GM12891 (cell line): ENCODE measurements at regions not wholly inside any gene's neighbourhood (a gene's known extent, or its start where the extent isn't known, plus 50 kb on each side); places are given as distances from the start of the nearest gene placed in this dataset.

Source experiments
- DNase-seq: peaks from one replicate; pipeline ENCODE4 v3.0.0; 2011; ENCODE audit warnings: low spot score; ENCODE audit not compliant: insufficient read length
- FAIRE-seq: peaks from 2 replicates; lab custom pipeline; 2011; peaks lifted over from hg19 to GRCh38; lab: Jason Lieb, UNC
- PAX5 ChIP-seq: IDR thresholded peaks from 2 replicates; pipeline ENCODE4 v1.6.1; 2011; ENCODE audit warnings: low read length, moderate library complexity, mild to moderate bottlenecking; ENCODE audit not compliant: insufficient read depth, severe bottlenecking
- POLR2A ChIP-seq: IDR thresholded peaks from 2 replicates; pipeline ENCODE4 v1.6.1; 2011; ENCODE audit warnings: low read depth, low read length, control low read depth
- POLR2AphosphoS5 ChIP-seq: IDR thresholded peaks from 2 replicates; pipeline ENCODE4 v1.6.1; 2011; ENCODE audit warnings: low read depth, low read length, control low read depth
- POU2F2 ChIP-seq: IDR thresholded peaks from 2 replicates; pipeline ENCODE4 v1.6.1; 2011; ENCODE audit warnings: low read depth, mild to moderate bottlenecking, control low read depth, low read length, moderate library complexity
- SPI1 ChIP-seq: IDR thresholded peaks from 2 replicates; pipeline ENCODE4 v1.6.1; 2011; ENCODE audit warnings: low read depth, low read length, control low read depth
- TAF1 ChIP-seq: IDR thresholded peaks from 2 replicates; pipeline ENCODE4 v1.6.1; 2011; ENCODE audit warnings: low read depth, low read length, control low read depth

DNA sequence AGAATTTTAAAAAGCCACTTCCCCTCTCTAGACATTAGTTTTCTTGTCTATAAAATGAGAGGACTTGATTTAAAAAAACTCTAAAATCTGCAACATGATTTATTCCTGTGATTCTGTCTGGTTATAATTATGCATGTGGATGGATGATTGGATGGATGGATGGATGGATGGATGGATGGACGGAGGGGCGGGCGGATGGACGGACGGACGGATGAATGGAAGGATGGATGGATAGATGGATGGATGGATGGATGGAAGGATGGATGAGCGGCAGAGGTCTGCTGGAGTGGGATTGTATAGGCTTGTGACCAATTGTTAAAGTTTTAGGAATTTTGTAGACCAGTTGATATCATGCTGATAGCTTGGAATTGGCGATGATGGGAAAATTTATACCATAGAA, 135.2 kb upstream of the TIAM1 start:
- DNase-seq (no peak), FAIRE-seq (no peak)
- no peak for TF ChIP-seq TAF1
- no peak for TF ChIP-seq PAX5
- TF ChIP-seq SPI1: no peak
- no peak for TF ChIP-seq POLR2AphosphoS5
- TF ChIP-seq POU2F2: no peak
- TF ChIP-seq POLR2A: no peak

DNA sequence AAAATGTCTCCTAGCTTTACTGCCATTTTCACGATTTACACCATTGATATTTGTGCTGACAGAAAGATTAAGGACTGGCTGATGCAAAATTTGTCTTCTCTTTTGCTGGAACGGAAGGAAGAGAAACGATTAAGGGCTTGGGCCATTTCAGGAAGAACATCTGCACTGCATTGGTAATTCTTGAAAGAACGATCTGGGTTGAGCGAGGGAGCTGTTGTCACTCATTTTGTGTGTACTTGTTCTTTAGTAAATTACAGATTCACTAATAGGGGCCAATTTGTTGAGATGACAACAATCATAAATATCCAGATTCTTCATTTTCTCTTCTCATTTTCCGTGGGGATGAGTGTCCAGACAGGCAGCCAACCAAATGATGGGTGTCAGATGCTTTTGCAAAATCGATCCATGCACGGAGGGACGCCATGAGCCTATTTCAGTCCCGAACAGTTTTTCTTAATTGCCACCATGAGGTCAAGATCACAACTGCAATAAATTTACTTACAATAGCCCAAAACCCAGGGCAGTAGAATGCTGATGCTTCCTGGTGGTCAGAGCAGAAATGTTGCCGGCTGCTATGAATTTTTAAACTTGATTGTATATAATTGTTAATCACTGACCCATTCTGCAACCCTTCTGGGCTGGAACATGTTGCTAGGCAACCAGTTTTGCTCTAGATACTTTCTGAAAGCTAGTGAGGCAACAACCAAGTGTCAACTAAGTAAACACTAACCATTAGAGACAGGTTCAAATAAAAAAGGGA, 132.4 kb upstream of the TIAM1 start:
- TF ChIP-seq TAF1: no peak
- TF ChIP-seq POLR2A: no peak
- TF ChIP-seq POLR2AphosphoS5: no peak
- TF ChIP-seq SPI1: no peak
- TF ChIP-seq POU2F2: no peak
- TF ChIP-seq PAX5: no peak
- DNase-seq (no peak), FAIRE-seq (no peak)

GRCh38 chr21:31475223-31475622, 131.2 kb upstream of the TIAM1 start:
- FAIRE-seq: no peak
- no peak for DNase-seq
- TF ChIP-seq TAF1 (no peak), SPI1 (no peak), POU2F2 (no peak), POLR2A (no peak), PAX5 (no peak), POLR2AphosphoS5 (no peak)

- DNase-seq (no peak), FAIRE-seq (no peak)
- no peak for TF ChIP-seq SPI1
These were observed 129.8 kb upstream of the TIAM1 start for GRCh38 chr21:31473685-31474345.

DNA sequence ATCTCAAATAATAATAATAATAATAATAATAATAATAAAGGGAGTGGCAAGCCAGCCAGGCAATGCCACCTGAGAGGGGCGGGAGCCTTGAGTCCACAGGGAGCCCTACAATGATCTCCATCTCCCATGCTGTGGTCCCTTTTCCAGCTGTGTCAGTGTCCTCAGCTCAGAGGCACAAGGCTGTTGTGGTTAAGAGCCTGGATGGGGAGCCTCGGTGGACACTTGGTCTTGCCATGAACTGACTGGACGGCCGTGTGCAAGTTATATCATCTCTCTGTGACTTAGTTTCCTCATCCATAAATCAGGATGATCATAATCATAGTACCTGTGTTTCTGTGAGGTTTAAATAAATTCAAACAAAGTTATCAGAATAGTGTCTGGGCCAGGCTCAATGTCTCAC, 127.8 kb upstream of the TIAM1 start:
- TF ChIP-seq POU2F2 (no peak), SPI1 (no peak), TAF1 (no peak)
- FAIRE-seq (no peak), DNase-seq (no peak)

DNA sequence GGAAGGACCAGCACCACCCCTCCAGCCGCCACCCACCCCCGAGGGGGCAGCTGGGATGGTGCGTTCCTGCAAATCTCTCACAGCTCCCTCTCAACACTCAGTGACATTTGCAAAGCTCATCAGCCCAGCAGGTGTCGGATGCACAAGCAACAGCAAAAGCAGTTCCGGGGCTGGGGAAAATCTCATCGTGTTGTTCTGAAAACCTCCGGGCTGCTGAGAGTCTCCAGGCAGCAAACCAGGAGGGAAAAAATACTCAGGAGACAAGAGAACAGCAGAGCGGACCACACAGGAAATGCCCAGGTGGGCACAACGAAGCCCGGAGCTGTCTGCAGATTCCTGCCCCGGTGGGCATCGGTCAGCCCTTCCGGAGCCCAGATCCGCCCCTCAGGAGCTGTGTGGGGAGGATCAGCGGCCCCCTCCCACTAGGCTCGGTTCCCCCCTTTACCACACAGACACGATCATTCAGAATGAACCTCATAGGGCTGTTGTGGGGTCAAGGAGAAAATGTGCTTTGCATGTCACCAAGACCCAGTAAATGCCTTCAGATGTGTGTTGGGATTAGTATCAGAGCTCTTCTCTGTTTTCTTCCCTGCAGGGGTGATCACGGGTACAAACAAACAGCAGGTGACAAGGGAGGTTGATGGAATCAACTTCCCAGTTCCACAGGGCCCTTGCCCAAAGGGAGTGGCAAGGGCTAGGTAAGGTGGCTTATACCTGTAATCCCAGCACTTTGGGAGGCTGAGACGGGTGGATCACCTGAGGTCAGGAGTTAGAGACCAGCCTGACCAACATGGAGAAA, 127.0 kb upstream of the TIAM1 start:
- no peak for FAIRE-seq
- no peak for TF ChIP-seq TAF1
- no peak for TF ChIP-seq PAX5
- no peak for TF ChIP-seq SPI1
- no peak for TF ChIP-seq POU2F2
- TF ChIP-seq POLR2AphosphoS5: no peak
- no peak for TF ChIP-seq POLR2A
- DNase-seq: no peak

GRCh38 chr21:31460980-31461379, 116.9 kb upstream of the TIAM1 start:
- no peak for FAIRE-seq
- DNase-seq: no peak
- no peak for TF ChIP-seq SPI1
- TF ChIP-seq POU2F2: no peak
- no peak for TF ChIP-seq POLR2AphosphoS5
- no peak for TF ChIP-seq PAX5
- TF ChIP-seq POLR2A: no peak
- no peak for TF ChIP-seq TAF1

- no peak for TF ChIP-seq PAX5
- DNase-seq: no peak
- FAIRE-seq: no peak
These were observed 115.4 kb upstream of the TIAM1 start for GRCh38 chr21:31459457-31459856.

- DNase-seq: no peak
- no peak for FAIRE-seq
- TF ChIP-seq POLR2A (no peak), SPI1 (no peak), PAX5 (no peak), TAF1 (no peak), POU2F2 (no peak), POLR2AphosphoS5 (no peak)
These were observed 113.6 kb upstream of the TIAM1 start for GRCh38 chr21:31457675-31458074.

- DNase-seq (no peak), FAIRE-seq (no peak)
- no peak for TF ChIP-seq PAX5
- TF ChIP-seq TAF1: no peak
- TF ChIP-seq POLR2AphosphoS5: no peak
- no peak for TF ChIP-seq POLR2A
- TF ChIP-seq POU2F2: no peak
- no peak for TF ChIP-seq SPI1
These were observed 112.1 kb upstream of the TIAM1 start for GRCh38 chr21:31456201-31456600.
